Caco-2 (cell line): ENCODE measurements at regions not wholly inside any gene's neighbourhood (a gene's known extent, or its start where the extent isn't known, plus 50 kb on each side); places are given as distances from the start of the nearest gene placed in this dataset.

Source experiments
- BruUV-seq: library from RNA; stranded (reverse); fragments of 400-500 nt; replicated peaks from 2 replicates; lab custom pipeline; 2021; lab: Mats Ljungman, UMichigan
- CTCF ChIA-PET: fragments of 300-600 bp; sonication (Branson Sonifier 250); formaldehyde crosslinking; loops from one replicate; lab custom pipeline; 2022; ENCODE audit warnings: antibody characterized with exemption; lab: Charles Lee
- POLR2A ChIA-PET: fragments of 300-600 bp; sonication (Branson Sonifier 250); formaldehyde crosslinking; loops from one replicate; lab custom pipeline; 2022; ENCODE audit warnings: antibody characterized with exemption; lab: Charles Lee
- DNase-seq, 2 experiments: peaks; one replicate each; pipeline versions ENCODE4 v3.0.0 to v3.0.0-alpha.2; 2020 to 2022
- H3K27me3 ChIP-seq: replicated peaks from 2 replicates; pipeline ENCODE4 v1.6.0; 2011; ENCODE audit warnings: low read length; ENCODE audit not compliant: control insufficient read depth, insufficient read depth
- H3K36me3 ChIP-seq: 2 replicates; pipeline ENCODE4 v1.5.1; 2011; ENCODE audit warnings: low read length; ENCODE audit not compliant: control insufficient read depth, insufficient read depth
- H3K4me1 ChIP-seq: fragments of 250-450 bp; sonication (Bioruptor Pico); 2 replicates; pipeline ENCODE4 v1.5.1; 2020; ENCODE audit warnings: mild to moderate bottlenecking
- H3K4me3 ChIP-seq: 2 replicates; pipeline ENCODE4 v1.5.1; 2011; ENCODE audit warnings: low read depth, mild to moderate bottlenecking, control low read depth, low read length
- H3K9me3 ChIP-seq: fragments of 250-450 bp; sonication (Bioruptor Pico); 2 replicates; pipeline ENCODE4 v1.5.1; 2020; ENCODE audit warnings: mild to moderate bottlenecking, moderate library complexity
- H3K27ac Mint-ChIP-seq: one replicate; pipeline ENCODE4 v1.8.0; 2022; ENCODE audit warnings: mixed read lengths; ENCODE audit not compliant: unreplicated experiment
- H3K27me3 Mint-ChIP-seq: one replicate; pipeline ENCODE4 v1.8.0; 2022; ENCODE audit warnings: mixed read lengths; ENCODE audit not compliant: insufficient read depth, unreplicated experiment
- H3K36me3 Mint-ChIP-seq: one replicate; pipeline ENCODE4 v1.8.0; 2022; ENCODE audit warnings: mild to moderate bottlenecking, mixed read lengths; ENCODE audit not compliant: insufficient read depth, unreplicated experiment
- H3K4me1 Mint-ChIP-seq: one replicate; pipeline ENCODE4 v1.8.0; 2022; ENCODE audit warnings: low read depth, mixed read lengths; ENCODE audit not compliant: unreplicated experiment
- H3K4me3 Mint-ChIP-seq: one replicate; pipeline ENCODE4 v1.8.0; 2022; ENCODE audit warnings: mild to moderate bottlenecking, moderate library complexity, mixed read lengths; ENCODE audit not compliant: unreplicated experiment
- H3K9me3 Mint-ChIP-seq: one replicate; pipeline ENCODE4 v1.8.0; 2022; ENCODE audit warnings: mixed read lengths; ENCODE audit not compliant: unreplicated experiment
- intact Hi-C: fragments of 100-400 bp; cut with micrococcal nuclease; formaldehyde crosslinking; loops from one replicate; pipeline ENCODE4 v1.10.0; 2022; ENCODE audit not compliant: unreplicated experiment
- TF ChIP-seq, protein P1 (sequence below), 2 experiments: fragments of 200-600 bp in 1 of 2; IDR thresholded peaks; 1 replicate in 1 of 2; 2 replicates in 1 of 2; pipeline versions ENCODE4 v1.5.1 to v1.8.0; 2011 to 2022; ENCODE audit warnings: antibody characterized with exemption in 1 of 2, control low read depth in 1 of 2, inconsistent platforms in 1 of 2, low read depth in 1 of 2, low read length in 1 of 2, mild to moderate bottlenecking in 1 of 2, moderate library complexity in 1 of 2; ENCODE audit not compliant: insufficient read depth in 1 of 2, severe bottlenecking in 1 of 2, unreplicated experiment in 1 of 2

DNA sequence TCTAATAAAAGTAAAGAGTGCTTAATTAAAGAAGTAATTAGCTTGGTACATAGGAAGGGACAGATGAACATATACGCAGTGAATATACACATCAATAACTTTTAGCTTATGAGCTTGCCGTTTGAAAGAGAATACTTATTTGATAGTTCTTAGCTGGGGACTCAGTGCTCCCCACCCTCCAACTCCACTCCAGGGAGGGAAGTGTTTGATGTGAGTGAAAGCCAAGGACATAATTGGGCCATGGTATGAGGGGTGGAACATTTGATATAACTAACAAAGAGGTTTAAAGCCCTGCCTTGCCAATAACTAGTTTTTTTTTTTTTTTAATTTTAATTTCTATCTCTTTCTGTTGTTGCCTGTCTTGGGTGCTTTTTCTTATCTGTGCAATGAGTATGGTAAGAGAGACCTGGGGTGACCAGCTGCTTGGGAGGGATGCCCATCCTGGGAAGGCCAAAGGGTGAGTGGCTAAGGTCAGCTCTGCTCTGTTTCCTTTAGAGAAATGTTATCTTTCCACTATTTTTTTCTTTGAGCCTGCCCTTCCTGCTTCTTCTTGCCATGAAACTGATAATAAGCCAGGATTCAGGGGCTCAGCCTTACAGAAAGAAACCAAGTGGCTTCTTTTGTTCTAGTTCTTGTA, 132.8 kb upstream of the CPSF6 start:
- no peaks in the 10 kb centered on the region for H3K36me3 ChIP-seq
- TF ChIP-seq, protein P1, sequence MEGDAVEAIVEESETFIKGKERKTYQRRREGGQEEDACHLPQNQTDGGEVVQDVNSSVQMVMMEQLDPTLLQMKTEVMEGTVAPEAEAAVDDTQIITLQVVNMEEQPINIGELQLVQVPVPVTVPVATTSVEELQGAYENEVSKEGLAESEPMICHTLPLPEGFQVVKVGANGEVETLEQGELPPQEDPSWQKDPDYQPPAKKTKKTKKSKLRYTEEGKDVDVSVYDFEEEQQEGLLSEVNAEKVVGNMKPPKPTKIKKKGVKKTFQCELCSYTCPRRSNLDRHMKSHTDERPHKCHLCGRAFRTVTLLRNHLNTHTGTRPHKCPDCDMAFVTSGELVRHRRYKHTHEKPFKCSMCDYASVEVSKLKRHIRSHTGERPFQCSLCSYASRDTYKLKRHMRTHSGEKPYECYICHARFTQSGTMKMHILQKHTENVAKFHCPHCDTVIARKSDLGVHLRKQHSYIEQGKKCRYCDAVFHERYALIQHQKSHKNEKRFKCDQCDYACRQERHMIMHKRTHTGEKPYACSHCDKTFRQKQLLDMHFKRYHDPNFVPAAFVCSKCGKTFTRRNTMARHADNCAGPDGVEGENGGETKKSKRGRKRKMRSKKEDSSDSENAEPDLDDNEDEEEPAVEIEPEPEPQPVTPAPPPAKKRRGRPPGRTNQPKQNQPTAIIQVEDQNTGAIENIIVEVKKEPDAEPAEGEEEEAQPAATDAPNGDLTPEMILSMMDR (IDR thresholded peaks at IDR 0.05; ENCODE audit: insufficient read depth in 1 of 2, low read depth in 1 of 2, low read length in 1 of 2, severe bottlenecking in 1 of 2, unreplicated experiment in 1 of 2): no peak
- BruUV-seq: no TSS peak
- Mint-ChIP-seq H3K27me3 (no peaks in the 10 kb centered on the region), H3K27ac (no peak overlapping the region), H3K36me3 (peaks cover 6% of the 10 kb centered on the region), H3K4me1 (peaks cover 28% of the 10 kb centered on the region), H3K9me3 (peaks cover 13% of the 10 kb centered on the region), H3K4me3 (no peak overlapping the region)
- intact Hi-C loops: no loop called here
- no peak overlapping the region for H3K4me3 ChIP-seq
- ChIA-PET POLR2A (no interaction called here), CTCF (no interaction called here)
- DNase-seq: no peak
- H3K9me3 ChIP-seq: no peaks in the 10 kb centered on the region
- no peaks in the 10 kb centered on the region for H3K27me3 ChIP-seq
- peaks cover 20% of the 10 kb centered on the region for H3K4me1 ChIP-seq

DNA sequence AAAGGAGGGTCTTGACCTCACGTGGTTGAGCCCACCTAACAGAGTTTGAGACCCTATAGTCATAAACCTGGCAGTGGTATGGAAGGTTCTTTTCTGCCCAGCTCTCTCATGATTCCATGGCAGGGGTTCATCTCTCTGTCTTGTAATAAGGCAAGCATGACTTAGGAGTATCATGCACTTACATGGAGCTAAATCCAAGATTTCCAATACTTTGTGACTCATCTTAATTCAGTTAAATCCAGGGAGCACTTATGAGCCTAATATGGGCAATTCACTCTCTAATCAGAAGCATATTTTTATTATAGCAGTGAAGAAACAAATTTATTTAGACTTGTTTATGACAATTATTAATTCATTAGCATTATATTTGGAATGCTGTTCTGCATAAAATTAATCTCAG, 131.8 kb upstream of the CPSF6 start:
- H3K27me3 ChIP-seq: no peaks in the 10 kb centered on the region
- no peak overlapping the region for H3K4me3 ChIP-seq
- ChIA-PET CTCF (no interaction called here), POLR2A (no interaction called here)
- H3K4me1 ChIP-seq: peaks cover 20% of the 10 kb centered on the region
- H3K4me3 Mint-ChIP-seq: no peak overlapping the region
- peaks cover 13% of the 10 kb centered on the region for H3K9me3 Mint-ChIP-seq
- TF ChIP-seq, protein P1 (IDR thresholded peaks at IDR 0.05; ENCODE audit: insufficient read depth in 1 of 2, low read depth in 1 of 2, low read length in 1 of 2, severe bottlenecking in 1 of 2, unreplicated experiment in 1 of 2): no peak
- H3K27ac Mint-ChIP-seq: no peak overlapping the region
- H3K36me3 ChIP-seq: no peaks in the 10 kb centered on the region
- DNase-seq: no peak
- H3K27me3 Mint-ChIP-seq: no peaks in the 10 kb centered on the region
- peaks cover 6% of the 10 kb centered on the region for H3K36me3 Mint-ChIP-seq
- H3K9me3 ChIP-seq: no peaks in the 10 kb centered on the region
- BruUV-seq: no TSS peak
- H3K4me1 Mint-ChIP-seq: peaks cover 28% of the 10 kb centered on the region
- intact Hi-C loops: no loop called here

DNA sequence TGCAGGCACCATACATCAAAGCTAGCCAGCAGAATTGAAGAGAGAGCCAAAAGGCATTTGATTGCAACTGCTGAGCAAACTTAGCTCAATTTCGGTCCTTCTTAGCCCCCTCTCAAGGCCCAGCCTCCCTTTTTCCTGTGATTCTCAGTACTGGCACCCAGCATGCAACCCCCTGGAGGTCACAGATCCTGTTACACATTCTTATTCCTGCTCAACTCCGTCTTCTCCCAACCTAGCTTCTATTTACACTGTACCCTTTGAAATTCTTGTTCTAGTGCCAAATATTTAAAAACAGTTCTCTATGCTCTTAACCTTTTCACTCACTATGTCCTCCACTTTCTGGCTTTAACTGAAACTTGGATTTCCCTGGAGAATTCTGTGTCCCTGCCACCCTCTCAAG, 131.3 kb upstream of the CPSF6 start:
- no TSS peak for BruUV-seq
- Mint-ChIP-seq H3K4me3 (no peak overlapping the region), H3K9me3 (peaks cover 13% of the 10 kb centered on the region), H3K27me3 (no peaks in the 10 kb centered on the region), H3K36me3 (peaks cover 6% of the 10 kb centered on the region), H3K4me1 (peaks cover 28% of the 10 kb centered on the region), H3K27ac (peak overlapping the region; percentile 63)
- H3K4me1 ChIP-seq: peaks cover 20% of the 10 kb centered on the region
- H3K27me3 ChIP-seq: no peaks in the 10 kb centered on the region
- CTCF ChIA-PET: no interaction called here
- no peak for DNase-seq
- no peaks in the 10 kb centered on the region for H3K36me3 ChIP-seq
- POLR2A ChIA-PET: no interaction called here
- TF ChIP-seq, protein P1 (IDR thresholded peaks at IDR 0.05; ENCODE audit: insufficient read depth in 1 of 2, low read depth in 1 of 2, low read length in 1 of 2, severe bottlenecking in 1 of 2, unreplicated experiment in 1 of 2): no peak
- intact Hi-C loops: no loop called here
- H3K4me3 ChIP-seq: no peak overlapping the region
- H3K9me3 ChIP-seq: no peaks in the 10 kb centered on the region
